ENCODE measurements at regions not wholly inside any gene's neighbourhood (a gene's known extent, or its start where the extent isn't known, plus 50 kb on each side); places are given as distances from the start of the nearest gene placed in this dataset.

- DNase-seq = no peak
These were observed 508.3 kb downstream of the SOX2 start for GRCh38 chr3:182220013-182220412.

GRCh38 chr3:182220471-182220870 lies 508.7 kb downstream of the SOX2 start:
- no peak for DNase-seq

- DNase-seq = no peak
These were observed 515.3 kb downstream of the SOX2 start for GRCh38 chr3:182226995-182227394.

- no peak for DNase-seq
These were observed 521.7 kb downstream of the SOX2 start for GRCh38 chr3:182233405-182233804.

- no peak for DNase-seq
These were observed 522.2 kb downstream of the SOX2 start for GRCh38 chr3:182233957-182234356.

GRCh38 chr3:182234881-182235280 lies 523.2 kb downstream of the SOX2 start:
- DNase-seq = no peak

GRCh38 chr3:182235504-182235903 lies 523.8 kb downstream of the SOX2 start:
- no peak for DNase-seq

GRCh38 chr3:182238126-182238525 lies 526.4 kb downstream of the SOX2 start:
- peak; percentile 51 for DNase-seq

- DNase-seq = no peak
These were observed 527.6 kb downstream of the SOX2 start for GRCh38 chr3:182239316-182239715.

GRCh38 chr3:182240474-182240873 lies 528.7 kb downstream of the SOX2 start:
- DNase-seq = no peak

GRCh38 chr3:182241196-182241765 lies 529.6 kb downstream of the SOX2 start:
- DNase-seq = no peak

- peak; percentile 80 for DNase-seq
These were observed 530.2 kb downstream of the SOX2 start for GRCh38 chr3:182241766-182242488.

GRCh38 chr3:182242489-182242942 lies 530.8 kb downstream of the SOX2 start:
- no peak for DNase-seq

GRCh38 chr3:182243625-182244024 lies 531.9 kb downstream of the SOX2 start:
- no peak for DNase-seq

GRCh38 chr3:182244222-182244971 lies 532.7 kb downstream of the SOX2 start:
- peak; percentile 14 for DNase-seq

GRCh38 chr3:182245059-182245458 lies 533.3 kb downstream of the SOX2 start:
- DNase-seq = no peak

GRCh38 chr3:182246870-182247269 lies 535.1 kb downstream of the SOX2 start:
- DNase-seq = no peak

- no peak for DNase-seq
These were observed 536.7 kb downstream of the SOX2 start for GRCh38 chr3:182248349-182248880.

- no peak for DNase-seq
These were observed 540.5 kb upstream of the ATP11B start for GRCh38 chr3:182252802-182253201.

GRCh38 chr3:182255158-182255557 lies 538.1 kb upstream of the ATP11B start:
- no peak for DNase-seq

- no peak for DNase-seq
These were observed 535.9 kb upstream of the ATP11B start for GRCh38 chr3:182257361-182257760.

- DNase-seq = peak; percentile 81
These were observed 534.6 kb upstream of the ATP11B start for GRCh38 chr3:182258538-182259177.

- DNase-seq = peak; percentile 77
These were observed 533.7 kb upstream of the ATP11B start for GRCh38 chr3:182259579-182259978.
